ENCODE measurements at regions not wholly inside any gene's neighbourhood (a gene's known extent, or its start where the extent isn't known, plus 50 kb on each side); places are given as distances from the start of the nearest gene placed in this dataset.

GRCh38 chr5:33312571-33313549 lies 127.9 kb upstream of the TARS1 start:
- TF ChIP-seq POLR2A (IDR thresholded peaks at IDR 0.05; ENCODE audit: low read depth) = no peak
- no peak for TF ChIP-seq EP300 (IDR thresholded peaks at IDR 0.05)
- TF ChIP-seq CTCF (IDR thresholded peaks at IDR 0.05) = no peak
- TF ChIP-seq POLR2AphosphoS5 (IDR thresholded peaks at IDR 0.05) = no peak
- no peak overlapping the region for H3K27ac ChIP-seq (replicated peaks in 1 of 4)
- H3K9me3 ChIP-seq = no peaks in the 10 kb centered on the region
- no peak for DNase-seq (ENCODE audit: extremely low spot score)
- H3K36me3 ChIP-seq = no peaks in the 10 kb centered on the region
- H3K4me1 ChIP-seq = peaks cover 0 to 10% (median 5%) of the 10 kb centered on the region in 4 donors
- no peaks in the 10 kb centered on the region for H3K27me3 ChIP-seq
- no peak overlapping the region for H3K4me3 ChIP-seq
- intact Hi-C loops (cut with DNase I) = no loop called here
- WGBS = 89% methylated on average over 4 of the region's 4 CpGs

GRCh38 chr5:33315189-33315588 lies 125.6 kb upstream of the TARS1 start:
- intact Hi-C loops (cut with DNase I) = no loop called here
- no peaks in the 10 kb centered on the region for H3K9me3 ChIP-seq
- no peaks in the 10 kb centered on the region for H3K27me3 ChIP-seq
- DNase-seq (ENCODE audit: extremely low spot score) = no peak
- no peak overlapping the region for H3K27ac ChIP-seq (replicated peaks in 1 of 4)
- 45% methylated on average over 1 of the region's 1 CpG for WGBS
- no peak overlapping the region for H3K4me3 ChIP-seq
- no peaks in the 10 kb centered on the region for H3K36me3 ChIP-seq
- no peak for TF ChIP-seq EP300 (IDR thresholded peaks at IDR 0.05)
- no peak for TF ChIP-seq POLR2A (IDR thresholded peaks at IDR 0.05; ENCODE audit: low read depth)
- TF ChIP-seq CTCF (IDR thresholded peaks at IDR 0.05) = no peak
- TF ChIP-seq POLR2AphosphoS5 (IDR thresholded peaks at IDR 0.05) = no peak
- H3K4me1 ChIP-seq = peaks cover 0 to 5% (median 2%) of the 10 kb centered on the region in 4 donors

GRCh38 chr5:33316773-33317172 lies 124.0 kb upstream of the TARS1 start:
- Histone ChIP-seq H3K9me3 (no peaks in the 10 kb centered on the region), H3K27ac (replicated peaks in 1 of 4) (no peak overlapping the region), H3K4me3 (no peak overlapping the region), H3K36me3 (no peaks in the 10 kb centered on the region), H3K4me1 (peaks cover 3 to 8% (median 6%) of the 10 kb centered on the region in 4 donors), H3K27me3 (no peaks in the 10 kb centered on the region)
- no peak for DNase-seq (ENCODE audit: extremely low spot score)
- intact Hi-C loops (cut with DNase I) = no loop called here
- WGBS = 96% methylated on average over 1 of the region's 1 CpG
- TF ChIP-seq POLR2AphosphoS5 (IDR thresholded peaks at IDR 0.05) (no peak), EP300 (IDR thresholded peaks at IDR 0.05) (no peak), CTCF (IDR thresholded peaks at IDR 0.05) (no peak), POLR2A (IDR thresholded peaks at IDR 0.05; ENCODE audit: low read depth) (no peak)

GRCh38 chr5:33317271-33317670 lies 123.5 kb upstream of the TARS1 start:
- H3K9me3 ChIP-seq = no peaks in the 10 kb centered on the region
- no peak overlapping the region for H3K27ac ChIP-seq (replicated peaks in 1 of 4)
- peaks cover 3 to 8% (median 6%) of the 10 kb centered on the region in 4 donors for H3K4me1 ChIP-seq
- no peaks in the 10 kb centered on the region for H3K36me3 ChIP-seq
- no peak for DNase-seq (ENCODE audit: extremely low spot score)
- no peak overlapping the region for H3K4me3 ChIP-seq
- no peaks in the 10 kb centered on the region for H3K27me3 ChIP-seq
- TF ChIP-seq EP300 (IDR thresholded peaks at IDR 0.05) (no peak), CTCF (IDR thresholded peaks at IDR 0.05) (no peak), POLR2AphosphoS5 (IDR thresholded peaks at IDR 0.05) (no peak), POLR2A (IDR thresholded peaks at IDR 0.05; ENCODE audit: low read depth) (no peak)
- intact Hi-C loops (cut with DNase I) = no loop called here
- 88% methylated on average over 2 of the region's 2 CpGs for WGBS

Data from esophagus muscularis mucosa (tissue), 4 donors.